WERI-Rb-1 (cell line): ENCODE measurements at regions not wholly inside any gene's neighbourhood (a gene's known extent, or its start where the extent isn't known, plus 50 kb on each side); places are given as distances from the start of the nearest gene placed in this dataset.
"Not testable (repeated sequence)": the region's sequence is repeated elsewhere in the genome, so short reads cannot be mapped to it uniquely, and the experiment has no call there.

Experiments
- DNase-seq: peaks from one replicate; pipeline ENCODE4 v3.0.0-alpha.2; 2020
- H3K27ac ChIP-seq: fragments of 250-450 bp; sonication (Bioruptor Pico); 2 replicates; pipeline ENCODE4 v1.5.1; 2020; ENCODE audit warnings: mild to moderate bottlenecking, moderate library complexity
- H3K27me3 ChIP-seq: fragments of 250-450 bp; sonication (Bioruptor Pico); 2 replicates; pipeline ENCODE4 v1.5.1; 2021; ENCODE audit warnings: mild to moderate bottlenecking, low read depth, moderate library complexity; ENCODE audit not compliant: insufficient read depth, severe bottlenecking
- H3K36me3 ChIP-seq: fragments of 250-450 bp; sonication (Bioruptor Pico); 2 replicates; pipeline ENCODE4 v1.5.1; 2020; ENCODE audit warnings: mild to moderate bottlenecking, moderate library complexity
- H3K4me3 ChIP-seq: 2 replicates; pipeline ENCODE4 v1.5.1; 2011; ENCODE audit warnings: low read depth, mild to moderate bottlenecking, control low read depth, low read length
- H3K9me3 ChIP-seq: fragments of 250-450 bp; sonication (Bioruptor Pico); 2 replicates; pipeline ENCODE4 v1.5.1; 2021; ENCODE audit warnings: mild to moderate bottlenecking, moderate library complexity; ENCODE audit not compliant: severe bottlenecking
- TF ChIP-seq, protein P1 (sequence below): IDR thresholded peaks from 2 replicates; pipeline ENCODE4 v1.5.1; 2011; ENCODE audit warnings: low read depth, mild to moderate bottlenecking, control low read depth, inconsistent platforms, low read length

DNA sequence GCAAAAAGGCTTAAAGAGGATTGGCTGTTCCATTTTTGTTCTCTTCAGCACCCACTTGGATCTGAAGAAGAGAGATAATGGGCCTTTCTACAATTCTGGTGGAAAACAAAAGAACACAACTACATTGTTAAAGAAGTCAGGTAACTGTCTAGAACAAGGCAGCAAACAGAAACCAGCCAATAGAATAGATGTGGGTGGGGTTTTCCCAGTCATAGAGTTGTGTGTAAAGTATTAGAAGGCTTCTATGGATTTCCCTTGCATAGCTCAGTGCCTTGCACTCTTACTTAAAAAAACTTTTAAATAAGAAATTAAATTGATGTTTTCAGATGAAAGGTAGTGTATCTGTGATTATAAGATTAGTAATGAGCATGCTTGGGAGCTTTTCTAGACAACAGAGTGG lies 462.7 kb upstream of the ATP11B start:
- DNase-seq, result no peak
- no peak overlapping the region for H3K27ac ChIP-seq
- no peaks in the 10 kb centered on the region for H3K9me3 ChIP-seq
- peaks cover 60% of the 10 kb centered on the region for H3K27me3 ChIP-seq
- no peaks in the 10 kb centered on the region for H3K36me3 ChIP-seq
- H3K4me3 ChIP-seq, result no peak overlapping the region
- TF ChIP-seq, protein P1, sequence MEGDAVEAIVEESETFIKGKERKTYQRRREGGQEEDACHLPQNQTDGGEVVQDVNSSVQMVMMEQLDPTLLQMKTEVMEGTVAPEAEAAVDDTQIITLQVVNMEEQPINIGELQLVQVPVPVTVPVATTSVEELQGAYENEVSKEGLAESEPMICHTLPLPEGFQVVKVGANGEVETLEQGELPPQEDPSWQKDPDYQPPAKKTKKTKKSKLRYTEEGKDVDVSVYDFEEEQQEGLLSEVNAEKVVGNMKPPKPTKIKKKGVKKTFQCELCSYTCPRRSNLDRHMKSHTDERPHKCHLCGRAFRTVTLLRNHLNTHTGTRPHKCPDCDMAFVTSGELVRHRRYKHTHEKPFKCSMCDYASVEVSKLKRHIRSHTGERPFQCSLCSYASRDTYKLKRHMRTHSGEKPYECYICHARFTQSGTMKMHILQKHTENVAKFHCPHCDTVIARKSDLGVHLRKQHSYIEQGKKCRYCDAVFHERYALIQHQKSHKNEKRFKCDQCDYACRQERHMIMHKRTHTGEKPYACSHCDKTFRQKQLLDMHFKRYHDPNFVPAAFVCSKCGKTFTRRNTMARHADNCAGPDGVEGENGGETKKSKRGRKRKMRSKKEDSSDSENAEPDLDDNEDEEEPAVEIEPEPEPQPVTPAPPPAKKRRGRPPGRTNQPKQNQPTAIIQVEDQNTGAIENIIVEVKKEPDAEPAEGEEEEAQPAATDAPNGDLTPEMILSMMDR, result no peak

DNA sequence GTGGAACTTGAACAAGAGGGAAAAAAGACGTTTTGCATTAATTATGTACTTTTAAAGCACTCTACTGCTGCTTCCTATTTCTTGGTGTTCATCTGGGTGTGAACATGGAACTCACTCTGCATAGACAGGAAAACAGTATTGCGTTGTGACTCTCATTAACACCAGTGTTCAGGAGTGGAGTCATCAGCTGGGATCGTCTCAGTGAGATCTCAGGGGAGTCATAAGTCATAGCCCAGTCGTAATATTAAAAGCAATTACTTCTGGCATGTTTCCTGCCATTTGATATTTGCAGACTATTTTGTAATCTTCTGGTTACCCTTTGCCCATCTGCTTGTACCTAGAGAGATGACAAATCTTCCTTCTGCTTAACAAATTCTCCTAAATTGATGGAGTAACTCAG lies 462.0 kb upstream of the ATP11B start:
- TF ChIP-seq, protein P1, result no peak
- DNase-seq, result no peak
- peaks cover 54% of the 10 kb centered on the region for H3K27me3 ChIP-seq

DNA sequence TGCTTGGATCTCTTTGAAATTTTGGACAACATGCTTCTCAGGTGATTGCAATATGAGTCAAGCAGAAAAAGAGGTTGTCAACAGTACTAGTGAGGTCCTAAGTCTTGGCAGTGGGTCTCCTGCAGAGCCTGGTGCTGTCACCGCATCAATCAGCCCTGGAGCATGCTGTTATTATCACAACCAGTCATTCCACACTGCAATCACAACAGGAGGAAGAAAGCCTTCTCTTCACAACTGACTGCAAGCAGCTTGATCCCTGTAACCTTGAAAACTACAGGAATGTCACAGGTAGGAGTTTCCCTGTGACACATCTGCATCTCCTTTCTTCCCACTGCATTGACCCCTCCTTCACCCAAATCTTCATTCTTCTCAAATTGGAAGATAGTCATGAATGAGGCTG lies 451.1 kb upstream of the ATP11B start:
- TF ChIP-seq, protein P1, result no peak
- Histone ChIP-seq H3K4me3 (no peak overlapping the region), H3K27ac (no peak overlapping the region), H3K9me3 (no peaks in the 10 kb centered on the region), H3K36me3 (no peaks in the 10 kb centered on the region), H3K27me3 (peaks cover 23% of the 10 kb centered on the region)
- DNase-seq, result no peak

More for the DNA sequence above, 462.0 kb upstream of the ATP11B start:
- no peaks in the 10 kb centered on the region for H3K36me3 ChIP-seq
- no peak overlapping the region for H3K4me3 ChIP-seq
- H3K9me3 ChIP-seq, result no peaks in the 10 kb centered on the region
- no peak overlapping the region for H3K27ac ChIP-seq

DNA sequence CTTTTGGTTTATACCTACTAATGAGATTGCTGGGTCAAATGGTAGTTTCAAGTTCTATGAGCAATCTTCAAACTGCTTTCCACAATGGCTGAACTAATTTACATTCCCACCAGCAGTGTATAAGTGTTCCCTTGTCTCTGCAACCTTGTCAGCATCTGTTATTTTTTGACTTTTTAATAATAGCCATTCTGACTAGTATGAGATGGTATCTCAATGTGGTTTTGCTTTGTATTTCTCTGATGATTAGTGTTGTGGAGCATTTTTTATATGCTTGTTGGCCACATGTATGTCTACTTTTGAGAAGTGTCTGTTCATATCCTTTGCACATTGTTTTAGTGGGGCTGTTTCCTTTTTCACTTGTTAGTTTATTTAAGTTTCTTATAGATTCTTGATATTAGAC lies 449.3 kb upstream of the ATP11B start:
- not testable (repeated sequence) for H3K36me3 ChIP-seq, H3K27ac ChIP-seq, DNase-seq, H3K4me3 ChIP-seq, H3K9me3 ChIP-seq
- peaks cover 37% of the 10 kb centered on the region for H3K27me3 ChIP-seq

DNA sequence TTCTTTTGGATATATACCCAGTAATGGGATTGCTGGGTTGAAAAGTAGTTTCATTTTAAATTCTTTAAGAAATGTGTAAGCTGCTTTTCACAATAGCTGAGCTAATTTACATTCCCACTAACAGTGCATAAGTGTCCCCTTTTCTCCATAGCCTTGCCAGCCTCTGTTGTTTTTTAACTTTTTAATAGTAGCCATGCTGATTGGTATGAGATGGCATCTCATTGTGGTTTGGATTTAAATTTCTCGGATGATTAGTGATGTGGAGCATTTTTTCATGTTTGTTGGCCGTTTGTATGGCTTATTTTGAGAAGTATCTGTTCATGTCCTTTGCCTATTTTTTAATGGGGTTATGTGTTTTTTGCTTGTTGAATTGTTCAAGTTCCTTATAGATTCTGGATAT lies 444.3 kb upstream of the ATP11B start:
- H3K36me3 ChIP-seq, result no peaks in the 10 kb centered on the region
- DNase-seq, result no peak
- H3K27ac ChIP-seq, result no peak overlapping the region
- TF ChIP-seq, protein P1, result no peak
- H3K27me3 ChIP-seq, result peaks cover 34% of the 10 kb centered on the region
- no peak overlapping the region for H3K4me3 ChIP-seq
- no peaks in the 10 kb centered on the region for H3K9me3 ChIP-seq

DNA sequence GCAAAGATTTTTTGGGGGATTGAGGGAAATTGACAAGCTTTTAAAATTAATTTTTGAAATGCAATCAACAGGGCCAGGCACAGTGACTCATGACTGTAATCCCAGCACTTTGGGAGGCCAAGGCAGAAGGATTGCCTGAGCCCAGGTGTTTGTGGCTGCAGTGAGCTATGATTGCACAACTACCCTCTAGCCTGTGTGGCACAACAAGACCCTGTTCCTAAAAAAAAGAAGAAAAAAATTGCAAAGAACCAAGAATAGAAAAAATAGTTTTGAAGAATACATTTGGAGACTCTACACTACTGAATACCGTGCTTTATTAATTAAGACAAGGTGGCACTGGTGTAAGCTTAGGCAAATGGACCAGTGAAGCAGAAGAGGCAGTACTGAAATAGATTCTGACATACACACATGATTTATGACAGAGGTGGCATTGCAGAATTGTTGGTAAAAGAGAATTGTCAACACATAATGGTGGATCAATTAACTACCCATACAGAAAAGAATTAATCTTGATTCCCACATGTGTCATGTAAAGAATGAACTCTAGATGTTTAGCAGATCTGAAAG lies 443.3 kb upstream of the ATP11B start:
- H3K9me3 ChIP-seq, result no peaks in the 10 kb centered on the region
- no peaks in the 10 kb centered on the region for H3K36me3 ChIP-seq
- H3K4me3 ChIP-seq, result no peak overlapping the region
- H3K27me3 ChIP-seq, result peaks cover 37% of the 10 kb centered on the region
- no peak overlapping the region for H3K27ac ChIP-seq
- TF ChIP-seq, protein P1, result no peak
- no peak for DNase-seq
